Omental fat pad (tissue), 3 donors: ENCODE measurements at regions not wholly inside any gene's neighbourhood (a gene's known extent, or its start where the extent isn't known, plus 50 kb on each side); places are given as distances from the start of the nearest gene placed in this dataset.

Source experiments
- ATAC-seq: fragments of 150-250 bp; one replicate; pipeline ENCODE4 v1.9.1; 2016; ENCODE audit warnings: mild to moderate bottlenecking, moderate library complexity; ENCODE audit not compliant: low FRiP score
- DNase-seq: peaks from one replicate; pipeline ENCODE4 v3.0.0-alpha.2; 2019; ENCODE audit warnings: low spot score
- TF ChIP-seq, protein P1 (sequence below), 3 donors: fragments of 450-650 bp; IDR thresholded peaks; one replicate each; pipeline ENCODE4 v1.5.1; 2016 to 2017; ENCODE audit warnings: antibody characterized with exemption in 3 of 3, mild to moderate bottlenecking in 3 of 3, moderate library complexity in 2 of 3

DNA sequence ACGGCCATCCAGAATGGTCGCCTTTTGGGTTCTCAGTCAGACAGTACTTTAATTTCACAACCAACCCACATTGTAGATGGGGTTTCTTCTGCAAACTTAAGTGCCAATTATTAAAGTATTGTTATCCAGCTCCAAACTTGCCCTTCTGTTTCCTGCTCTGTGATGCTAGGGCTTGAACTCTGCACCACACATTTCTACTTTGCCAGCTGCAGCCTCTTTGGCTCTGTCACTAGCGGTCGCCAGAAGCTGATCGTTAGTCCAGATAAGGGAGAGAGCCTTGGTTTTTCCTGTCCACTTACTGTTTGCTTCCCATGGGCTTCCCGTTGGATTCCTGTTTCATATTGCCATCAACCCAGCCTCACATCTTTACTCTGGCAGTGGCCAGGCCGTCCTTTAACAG is 196.6 kb downstream of the ASB9 start:
- TF ChIP-seq, protein P1, sequence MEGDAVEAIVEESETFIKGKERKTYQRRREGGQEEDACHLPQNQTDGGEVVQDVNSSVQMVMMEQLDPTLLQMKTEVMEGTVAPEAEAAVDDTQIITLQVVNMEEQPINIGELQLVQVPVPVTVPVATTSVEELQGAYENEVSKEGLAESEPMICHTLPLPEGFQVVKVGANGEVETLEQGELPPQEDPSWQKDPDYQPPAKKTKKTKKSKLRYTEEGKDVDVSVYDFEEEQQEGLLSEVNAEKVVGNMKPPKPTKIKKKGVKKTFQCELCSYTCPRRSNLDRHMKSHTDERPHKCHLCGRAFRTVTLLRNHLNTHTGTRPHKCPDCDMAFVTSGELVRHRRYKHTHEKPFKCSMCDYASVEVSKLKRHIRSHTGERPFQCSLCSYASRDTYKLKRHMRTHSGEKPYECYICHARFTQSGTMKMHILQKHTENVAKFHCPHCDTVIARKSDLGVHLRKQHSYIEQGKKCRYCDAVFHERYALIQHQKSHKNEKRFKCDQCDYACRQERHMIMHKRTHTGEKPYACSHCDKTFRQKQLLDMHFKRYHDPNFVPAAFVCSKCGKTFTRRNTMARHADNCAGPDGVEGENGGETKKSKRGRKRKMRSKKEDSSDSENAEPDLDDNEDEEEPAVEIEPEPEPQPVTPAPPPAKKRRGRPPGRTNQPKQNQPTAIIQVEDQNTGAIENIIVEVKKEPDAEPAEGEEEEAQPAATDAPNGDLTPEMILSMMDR (IDR thresholded peaks at IDR 0.05): no peak
- ATAC-seq (no peak), DNase-seq (no peak)

DNA sequence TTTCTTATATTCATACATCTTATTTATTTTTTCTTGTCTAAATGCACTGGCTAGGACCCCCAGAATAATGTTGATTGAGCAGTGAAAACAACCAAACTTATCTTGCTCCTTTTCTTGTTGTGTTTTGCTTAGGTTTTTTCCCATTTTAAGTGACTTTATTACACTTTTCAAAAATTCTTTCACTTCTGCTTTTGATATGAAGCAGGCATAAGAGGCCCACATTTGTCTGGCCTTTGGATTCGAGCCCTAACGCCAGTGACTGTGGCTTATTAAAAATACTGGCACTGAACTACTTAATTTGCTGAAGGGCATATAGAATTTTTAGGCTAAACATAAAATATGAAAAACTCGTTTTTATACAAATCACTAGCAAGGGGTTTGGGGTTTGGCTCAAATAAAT is 197.0 kb downstream of the ASB9 start:
- ATAC-seq (no peak), DNase-seq (no peak)
- TF ChIP-seq, protein P1 (IDR thresholded peaks at IDR 0.05): no peak

DNA sequence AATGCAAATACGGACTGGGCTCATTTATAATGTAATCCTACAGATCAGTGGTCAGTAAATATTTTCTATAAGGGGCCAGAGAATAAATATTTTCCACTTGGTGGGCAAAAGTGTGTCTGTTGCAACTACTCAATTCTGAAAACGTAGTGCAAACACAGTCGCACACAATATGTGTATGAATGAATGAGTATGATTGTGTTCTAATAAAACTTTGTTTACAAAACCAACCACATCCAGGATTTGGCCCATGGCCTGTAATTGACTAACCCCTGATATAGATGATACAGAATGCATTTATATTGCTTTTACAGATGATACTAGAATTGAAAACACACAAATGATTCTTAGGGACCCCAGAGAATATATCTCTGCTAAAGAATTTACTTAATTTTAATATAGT is 197.6 kb downstream of the ASB9 start:
- no peak for DNase-seq
- TF ChIP-seq, protein P1 (IDR thresholded peaks at IDR 0.05): no peak
- no peak for ATAC-seq

DNA sequence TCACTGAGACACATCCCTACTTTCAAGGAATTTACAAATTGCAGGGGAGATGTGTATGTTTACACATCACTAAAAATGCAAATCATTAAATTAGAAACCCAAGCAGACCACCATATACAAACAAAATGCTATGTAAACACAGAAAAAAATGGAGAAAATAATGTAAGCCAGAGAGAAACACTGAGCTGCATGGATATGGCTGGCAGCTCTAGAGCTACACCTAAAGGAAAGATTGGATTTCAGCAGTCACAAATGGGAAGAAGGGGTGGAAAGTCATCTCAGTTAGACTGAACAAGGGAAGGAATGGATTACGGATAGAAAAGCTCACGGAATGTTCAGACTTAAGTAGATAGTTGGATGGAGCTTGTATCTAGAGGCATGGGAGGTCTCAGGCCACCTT is 186.3 kb downstream of the MOSPD2 start:
- TF ChIP-seq, protein P1 (IDR thresholded peaks at IDR 0.05): no peak
- DNase-seq (no peak), ATAC-seq (no peak)

DNA sequence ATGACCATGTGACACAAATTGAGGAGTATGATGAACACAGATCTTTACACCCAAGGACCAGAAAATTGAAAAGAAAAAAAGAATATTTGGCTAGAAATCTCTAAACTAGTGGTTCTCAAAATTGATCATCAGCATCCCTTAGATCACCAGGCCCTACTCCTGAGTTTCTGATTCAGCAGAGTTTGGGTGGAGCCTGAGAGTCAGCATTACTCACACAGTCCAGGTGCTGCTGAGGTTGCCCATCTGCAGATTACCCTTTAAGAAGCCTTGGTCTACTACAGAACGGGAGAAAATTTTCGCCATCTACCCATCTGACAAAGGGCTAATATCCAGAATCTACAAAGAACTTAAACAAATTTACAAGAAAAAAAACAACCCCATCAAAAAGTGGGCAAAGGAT is 182.8 kb downstream of the MOSPD2 start:
- DNase-seq (no peak), ATAC-seq (no peak)
- TF ChIP-seq, protein P1 (IDR thresholded peaks at IDR 0.05): no peak

DNA sequence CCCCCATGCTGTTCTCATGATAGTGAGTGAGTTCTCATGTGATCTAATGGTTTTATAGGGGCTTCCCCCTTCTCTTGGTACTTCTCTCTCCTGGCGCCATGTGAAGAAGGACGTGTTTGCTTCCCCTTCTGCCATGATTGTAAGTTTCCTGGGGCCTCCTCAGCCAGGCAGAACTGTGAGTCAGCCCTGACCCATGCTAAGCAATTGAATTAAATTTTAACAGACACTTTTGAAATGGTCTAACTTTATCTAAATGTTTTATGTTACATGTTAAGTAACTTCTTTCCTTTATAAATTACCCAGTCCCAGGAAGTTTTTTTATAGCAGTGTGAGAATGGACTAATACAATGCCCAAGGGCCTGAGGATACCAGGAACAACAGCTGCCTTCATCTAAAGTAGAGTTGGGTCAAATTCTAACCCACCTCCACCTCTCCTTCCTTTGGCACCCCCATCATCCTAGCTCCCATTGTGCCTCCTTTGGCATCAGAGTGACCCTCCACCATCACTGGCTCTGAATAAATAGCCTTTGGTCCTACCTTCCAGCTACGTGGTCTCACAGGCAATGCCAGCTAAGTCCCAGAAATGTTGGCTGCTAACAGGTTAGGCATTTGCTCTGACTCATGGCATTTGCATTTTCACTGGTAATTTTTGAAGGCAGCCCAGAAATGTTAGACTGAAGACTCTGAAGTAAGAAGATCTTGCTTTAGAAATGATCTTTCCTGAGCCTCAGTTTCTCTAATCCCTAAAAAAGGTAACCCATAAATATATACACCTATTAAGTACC is 182.1 kb downstream of the MOSPD2 start:
- TF ChIP-seq, protein P1 (IDR thresholded peaks at IDR 0.05): no peak
- ATAC-seq: no peak
- no peak for DNase-seq

DNA sequence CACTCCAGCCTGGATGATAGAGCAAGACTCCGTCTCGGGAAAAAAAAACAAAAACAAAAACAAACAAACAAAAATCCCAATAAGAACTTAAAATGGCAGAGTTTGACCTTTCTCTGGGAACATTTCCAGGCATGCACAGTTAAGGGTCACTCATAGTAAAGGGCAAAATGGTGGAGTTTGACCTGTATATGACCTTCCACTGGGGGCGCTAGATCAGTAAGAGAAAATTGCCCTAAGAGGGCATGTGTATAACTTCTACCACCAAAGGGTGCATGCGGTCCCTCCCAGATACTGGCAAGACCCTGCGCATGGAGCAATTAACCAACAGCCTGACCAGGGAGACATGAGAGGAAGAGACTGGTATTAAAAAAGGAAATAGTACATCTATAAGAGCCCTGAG is 177.2 kb downstream of the MOSPD2 start:
- TF ChIP-seq, protein P1 (IDR thresholded peaks at IDR 0.05): no peak
- no peak for ATAC-seq
- no peak for DNase-seq
